GM19240 (cell line): ENCODE measurements at regions not wholly inside any gene's neighbourhood (a gene's known extent, or its start where the extent isn't known, plus 50 kb on each side); places are given as distances from the start of the nearest gene placed in this dataset.

Experiments
- DNase-seq: peaks from one replicate; pipeline ENCODE4 v3.0.0; 2011; ENCODE audit warnings: low spot score; ENCODE audit not compliant: insufficient read length

- DNase-seq: no peak
Measured at GRCh38 chr3:107275511-107275910, 101.7 kb upstream of the CCDC54 start.

GRCh38 chr3:107283948-107284347 lies 93.3 kb upstream of the CCDC54 start:
- no peak for DNase-seq

- no peak for DNase-seq
Measured at GRCh38 chr3:107284612-107285011, 92.6 kb upstream of the CCDC54 start.

- DNase-seq: no peak
Measured at GRCh38 chr3:107285197-107285596, 92.0 kb upstream of the CCDC54 start.

GRCh38 chr3:107289354-107289753 lies 87.9 kb upstream of the CCDC54 start:
- DNase-seq: no peak

GRCh38 chr3:107294117-107294516 lies 83.1 kb upstream of the CCDC54 start:
- no peak for DNase-seq

GRCh38 chr3:107297597-107297996 lies 79.6 kb upstream of the CCDC54 start:
- no peak for DNase-seq

- no peak for DNase-seq
Measured at GRCh38 chr3:107307205-107307604, 70.0 kb upstream of the CCDC54 start.

GRCh38 chr3:107308716-107309115 lies 68.5 kb upstream of the CCDC54 start:
- no peak for DNase-seq

GRCh38 chr3:107309312-107309711 lies 67.9 kb upstream of the CCDC54 start:
- no peak for DNase-seq

- no peak for DNase-seq
Measured at GRCh38 chr3:107313711-107314110, 63.5 kb upstream of the CCDC54 start.

GRCh38 chr3:107315141-107315540 lies 62.1 kb upstream of the CCDC54 start:
- DNase-seq: no peak

GRCh38 chr3:107323723-107324122 lies 53.5 kb upstream of the CCDC54 start:
- no peak for DNase-seq

GRCh38 chr3:107325446-107325845 lies 51.8 kb upstream of the CCDC54 start:
- no peak for DNase-seq
